DMS 273 (cell line): ENCODE measurements at regions not wholly inside any gene's neighbourhood (a gene's known extent, or its start where the extent isn't known, plus 50 kb on each side); places are given as distances from the start of the nearest gene placed in this dataset.
"Not testable (repeated sequence)": the region's sequence is repeated elsewhere in the genome, so short reads cannot be mapped to it uniquely, and the experiment has no call there.

ENCODE experiments used
- DNase-seq: peaks from one replicate; lab custom pipeline; 2025; ENCODE audit not compliant: unreplicated experiment; lab: John Stamatoyannopoulos, UW

DNA sequence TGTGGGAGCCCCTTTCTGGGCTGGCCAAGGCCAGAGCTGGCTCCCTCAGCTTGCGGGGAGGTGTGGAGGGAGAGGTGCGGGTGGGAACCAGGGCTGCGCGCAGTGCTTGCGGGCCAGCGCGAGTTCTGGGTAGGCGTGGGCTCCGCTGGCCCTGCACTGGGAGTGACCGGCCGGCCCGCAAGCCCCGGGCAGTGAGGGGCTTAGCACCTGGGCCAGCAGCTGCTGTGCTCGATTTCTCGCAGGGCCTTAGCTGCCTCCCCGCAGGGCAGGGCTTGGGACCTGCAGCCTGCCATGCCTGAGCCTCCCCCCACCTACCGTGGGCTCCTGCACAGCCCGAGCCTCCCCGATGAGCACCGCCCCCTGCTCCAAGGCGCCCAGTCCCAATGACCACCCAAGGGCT is 56.0 kb upstream of the CACNA2D1 start:
- not testable (repeated sequence) for DNase-seq

DNA sequence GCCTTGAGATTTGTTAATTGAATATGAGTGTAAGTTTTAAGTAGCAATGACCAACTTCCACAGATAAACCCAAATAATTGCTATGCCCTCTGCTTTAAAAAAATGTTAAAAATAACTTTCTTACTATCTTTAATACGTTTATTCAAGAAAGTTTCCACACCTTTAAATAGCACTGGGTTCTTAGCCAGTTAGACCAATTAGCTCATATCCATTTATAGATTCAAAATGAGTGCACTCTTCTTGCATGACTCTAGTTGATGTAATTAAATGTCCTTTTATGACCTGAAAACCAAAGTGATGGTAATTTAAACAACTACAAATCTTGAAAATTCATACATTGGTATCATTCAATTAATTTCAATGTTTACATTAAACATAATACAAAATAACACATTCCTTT is 50.8 kb upstream of the CACNA2D1 start:
- no peak for DNase-seq
